Stomach (tissue), 8 donors: ENCODE measurements at regions not wholly inside any gene's neighbourhood (a gene's known extent, or its start where the extent isn't known, plus 50 kb on each side); places are given as distances from the start of the nearest gene placed in this dataset.

Source experiments
- DNase-seq, 2 donors: peaks; one replicate each; pipeline versions ENCODE4 v3.0.0 to v3.0.0-alpha.2; 2013 to 2019
- H3K27ac ChIP-seq, 5 donors: fragments of 200-600 bp in 4 of 5; sonication (generic) in 4 of 5; one replicate each; pipeline ENCODE4 v1.5.1; 2013 to 2019; ENCODE audit warnings: mild to moderate bottlenecking in 1 of 5, moderate library complexity in 1 of 5
- H3K27me3 ChIP-seq, 3 donors: fragments of 200-600 bp; sonication (generic); one replicate each; pipeline ENCODE4 v1.5.1; 2017 to 2019; ENCODE audit warnings: mixed run types in 1 of 3
- H3K36me3 ChIP-seq, 4 donors: fragments of 200-600 bp; sonication (generic); 1 replicate in 3 of 4; 2 replicates in 1 of 4; pipeline ENCODE4 v1.5.1; 2016 to 2019
- H3K4me1 ChIP-seq, 4 donors: fragments of 200-600 bp; sonication (generic); one replicate each; pipeline ENCODE4 v1.5.1; 2016 to 2019
- H3K4me3 ChIP-seq, 4 donors: fragments of 200-600 bp; sonication (generic) in 3 of 4; one replicate each; pipeline ENCODE4 v1.5.1; 2016 to 2019; ENCODE audit warnings: mild to moderate bottlenecking in 1 of 4
- H3K9me3 ChIP-seq, 4 donors: fragments of 200-600 bp; sonication (generic); one replicate each; pipeline ENCODE4 v1.5.1; 2016 to 2019
- CTCF ChIP-seq, 7 experiments: fragments of 450-650 bp in 4 of 7; fragments of 200-600 bp in 3 of 7; sonication (generic) in 3 of 7; IDR thresholded peaks; one replicate each; pipeline ENCODE4 v1.5.1; 2016 to 2019; ENCODE audit warnings: antibody characterized with exemption in 7 of 7, control low read depth in 2 of 7, mild to moderate bottlenecking in 1 of 7
- EP300 ChIP-seq: sonication (generic); formaldehyde crosslinking; IDR thresholded peaks from one replicate; pipeline ENCODE4 v1.6.1; 2017; ENCODE audit warnings: antibody characterized with exemption
- POLR2A ChIP-seq, 4 donors: fragments of 450-650 bp; IDR thresholded peaks; one replicate each; pipeline ENCODE4 v1.6.1; 2016; ENCODE audit warnings: antibody characterized with exemption in 4 of 4, control low read depth in 2 of 4, mild to moderate bottlenecking in 1 of 4, moderate library complexity in 1 of 4
- POLR2AphosphoS5 ChIP-seq, 3 donors: sonication (generic); formaldehyde crosslinking; IDR thresholded peaks; one replicate each; pipeline ENCODE4 v1.6.1; 2016; ENCODE audit warnings: antibody characterized with exemption in 3 of 3
- WGBS, 5 donors: extraction: QIAGEN DNeasy Blood & Tissue Kit in 3 of 5; methylation state at CpG; one replicate each; pipeline versions ENCODE4 v1.1.5 to v1.1.7; 2013 to 2018; 5-methylcytosine and 5-hydroxymethylcytosine counted together
- intact Hi-C: fragments of 100-400 bp; cut with DNase I; formaldehyde crosslinking; loops from one replicate; pipeline ENCODE4 v1.15.1; 2023; ENCODE audit warnings: low total_unique reads
- donor health status: healthy with polysubstance abuse.
- donor health status: Bipolar disorder and iron deficiency.
- donor health status: healthy.

GRCh38 chr2:118250463-118250862 is 162.2 kb downstream of the INSIG2 start:
- no peaks in the 10 kb centered on the region for H3K4me1 ChIP-seq
- no peak overlapping the region for H3K27ac ChIP-seq
- DNase-seq, result no peak
- H3K36me3 ChIP-seq, result no peaks in the 10 kb centered on the region
- peaks cover 0 to 22% (median 0%) of the 10 kb centered on the region in 3 donors for H3K27me3 ChIP-seq
- TF ChIP-seq POLR2AphosphoS5 (IDR thresholded peaks at IDR 0.05) (no peak), POLR2A (IDR thresholded peaks at IDR 0.05) (no peak), CTCF (IDR thresholded peaks at IDR 0.05) (no peak), EP300 (no peak)
- H3K4me3 ChIP-seq, result no peak overlapping the region
- intact Hi-C loops, result no loop called here
- WGBS, 5 donors, result 73 to 85% (median 77%) methylated on average over 5 of the region's 5 CpGs
- no peaks in the 10 kb centered on the region for H3K9me3 ChIP-seq

- no peaks in the 10 kb centered on the region for H3K4me1 ChIP-seq
- H3K27ac ChIP-seq, result no peak overlapping the region
- H3K36me3 ChIP-seq, result no peaks in the 10 kb centered on the region
- DNase-seq, result no peak
- H3K27me3 ChIP-seq, result peaks cover 0 to 17% (median 0%) of the 10 kb centered on the region in 3 donors
- no peak overlapping the region for H3K4me3 ChIP-seq
- WGBS, 5 donors, result 44 to 63% (median 54%) methylated on average over 4 of the region's 4 CpGs
- intact Hi-C loops, result no loop called here
- H3K9me3 ChIP-seq, result no peaks in the 10 kb centered on the region
- TF ChIP-seq POLR2A (IDR thresholded peaks at IDR 0.05) (no peak), POLR2AphosphoS5 (IDR thresholded peaks at IDR 0.05) (no peak), CTCF (IDR thresholded peaks at IDR 0.05) (no peak), EP300 (no peak)
Measured at GRCh38 chr2:118250001-118250400, 161.7 kb downstream of the INSIG2 start.

- Histone ChIP-seq H3K4me1 (no peaks in the 10 kb centered on the region), H3K4me3 (no peak overlapping the region), H3K9me3 (no peaks in the 10 kb centered on the region), H3K36me3 (no peaks in the 10 kb centered on the region), H3K27me3 (peaks cover 0 to 18% (median 0%) of the 10 kb centered on the region in 3 donors), H3K27ac (no peak overlapping the region)
- DNase-seq, result no peak
- TF ChIP-seq EP300, result no peak
- TF ChIP-seq POLR2AphosphoS5 (IDR thresholded peaks at IDR 0.05), result no peak
- TF ChIP-seq POLR2A (IDR thresholded peaks at IDR 0.05), result no peak
- TF ChIP-seq CTCF (IDR thresholded peaks at IDR 0.05), result no peak
- 47 to 59% (median 50%) methylated on average over 6 of the region's 6 CpGs for WGBS, 5 donors
- intact Hi-C loops, result no loop called here
Measured at GRCh38 chr2:118249531-118249930, 161.3 kb downstream of the INSIG2 start.

DNA sequence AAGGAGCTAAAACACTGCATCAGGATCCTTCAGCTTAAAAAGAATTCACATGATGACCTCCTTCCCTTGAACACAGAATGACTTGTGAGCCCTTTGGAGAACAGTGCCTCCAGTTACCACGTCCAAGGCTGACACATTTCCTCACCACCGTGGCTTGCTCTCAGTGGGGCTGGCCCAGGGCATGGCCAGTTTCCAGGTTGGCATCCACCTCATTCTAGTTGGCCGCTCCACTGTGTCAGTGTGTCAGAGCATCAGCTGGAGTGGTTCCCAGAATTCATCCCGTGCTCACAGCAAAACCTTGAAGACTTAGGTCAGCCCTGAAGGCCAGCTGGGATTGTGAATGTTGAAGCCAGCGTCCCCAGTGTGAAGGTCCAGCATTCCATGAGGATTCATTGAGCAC is 158.5 kb downstream of the INSIG2 start:
- DNase-seq, result no peak
- intact Hi-C loops, result no loop called here
- Histone ChIP-seq H3K4me1 (no peaks in the 10 kb centered on the region), H3K27ac (no peak overlapping the region), H3K9me3 (no peaks in the 10 kb centered on the region), H3K4me3 (no peak overlapping the region), H3K27me3 (peaks cover 0 to 33% (median 0%) of the 10 kb centered on the region in 3 donors), H3K36me3 (no peaks in the 10 kb centered on the region)
- WGBS, 5 donors, result 70 to 83% (median 76%) methylated on average over 5 of the region's 5 CpGs
- no peak for TF ChIP-seq POLR2A (IDR thresholded peaks at IDR 0.05)
- no peak for TF ChIP-seq CTCF (IDR thresholded peaks at IDR 0.05)
- TF ChIP-seq EP300, result no peak
- TF ChIP-seq POLR2AphosphoS5 (IDR thresholded peaks at IDR 0.05), result no peak
